ELR (cell line): ENCODE measurements at regions not wholly inside any gene's neighbourhood (a gene's known extent, or its start where the extent isn't known, plus 50 kb on each side); places are given as distances from the start of the nearest gene placed in this dataset.

Source experiments
- DNase-seq: peaks from one replicate; pipeline ENCODE4 v3.0.0-alpha.2; 2015; ENCODE audit warnings: low read depth

- DNase-seq: no peak
These were observed 69.0 kb upstream of the RFXAP start for GRCh38 chr13:36750046-36750445.

- no peak for DNase-seq
These were observed 68.6 kb upstream of the RFXAP start for GRCh38 chr13:36750461-36750860.

DNA sequence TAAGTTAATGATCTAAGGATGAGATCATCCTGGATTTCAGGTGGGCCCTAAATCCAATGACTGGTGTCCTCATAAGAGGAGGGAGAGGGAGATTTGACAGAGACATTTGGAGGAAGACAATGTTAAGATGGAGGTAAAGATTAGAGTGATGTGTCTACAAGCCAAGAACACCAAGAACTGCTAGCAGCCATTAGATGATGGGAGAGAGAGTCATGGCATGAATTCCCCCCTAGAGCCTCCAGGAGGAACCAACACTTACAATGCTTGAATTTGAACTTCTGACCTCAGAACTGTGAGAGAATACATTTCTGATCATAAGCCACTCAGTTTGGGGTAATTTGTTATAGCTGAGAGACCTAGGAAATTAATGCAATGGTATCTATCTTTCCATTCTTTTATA, 68.1 kb upstream of the RFXAP start:
- DNase-seq: no peak

- no peak for DNase-seq
These were observed 66.3 kb upstream of the RFXAP start for GRCh38 chr13:36752673-36753072.

DNA sequence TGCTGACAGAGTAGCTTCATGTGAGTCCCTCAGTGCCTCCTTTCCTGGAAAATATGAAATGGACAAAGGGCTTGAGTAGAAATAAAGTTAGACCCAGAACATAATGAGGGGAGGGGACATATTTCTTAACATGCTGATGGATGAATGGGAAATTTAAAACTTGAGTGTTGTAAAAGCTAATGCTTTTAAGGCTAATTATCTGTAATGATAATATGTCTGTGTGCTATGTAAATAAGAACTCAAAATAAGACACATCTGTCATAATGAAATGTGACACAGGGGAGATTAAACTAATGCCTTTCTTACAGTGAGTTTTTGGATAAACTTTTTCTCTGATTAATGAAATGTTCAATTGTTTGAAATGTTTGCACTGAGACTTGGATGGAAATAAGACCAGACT, 65.8 kb upstream of the RFXAP start:
- DNase-seq: no peak

GRCh38 chr13:36758345-36758744, 60.7 kb upstream of the RFXAP start:
- DNase-seq: no peak

DNA sequence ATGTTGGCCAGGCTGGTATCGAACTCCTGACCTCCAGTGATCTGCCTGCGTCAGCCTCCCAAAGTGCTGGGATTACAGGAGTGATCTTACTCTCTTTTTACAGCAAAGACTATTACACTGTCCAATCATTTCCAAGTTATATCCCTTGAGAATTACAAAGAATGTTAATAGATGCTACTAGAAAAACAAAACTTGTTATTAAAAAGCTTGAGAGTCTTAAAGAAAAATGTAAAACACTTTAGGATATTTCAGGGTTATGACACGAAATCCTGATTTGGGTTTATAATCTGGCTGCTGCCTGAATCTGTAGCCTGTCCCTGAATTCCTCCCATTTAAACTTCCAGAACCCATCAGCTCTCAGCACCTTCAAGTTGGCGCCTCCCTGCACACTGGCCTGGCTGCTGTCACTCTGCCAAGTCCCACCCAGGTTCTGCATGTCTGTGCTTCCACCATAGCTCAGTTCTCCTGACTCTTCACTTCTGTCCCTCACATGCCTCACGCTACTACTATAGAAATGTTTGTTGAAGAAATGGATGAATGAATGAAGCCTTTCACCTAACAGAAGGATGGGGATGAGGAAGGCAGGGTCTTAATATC, 55.8 kb upstream of the RFXAP start:
- DNase-seq: no peak

DNA sequence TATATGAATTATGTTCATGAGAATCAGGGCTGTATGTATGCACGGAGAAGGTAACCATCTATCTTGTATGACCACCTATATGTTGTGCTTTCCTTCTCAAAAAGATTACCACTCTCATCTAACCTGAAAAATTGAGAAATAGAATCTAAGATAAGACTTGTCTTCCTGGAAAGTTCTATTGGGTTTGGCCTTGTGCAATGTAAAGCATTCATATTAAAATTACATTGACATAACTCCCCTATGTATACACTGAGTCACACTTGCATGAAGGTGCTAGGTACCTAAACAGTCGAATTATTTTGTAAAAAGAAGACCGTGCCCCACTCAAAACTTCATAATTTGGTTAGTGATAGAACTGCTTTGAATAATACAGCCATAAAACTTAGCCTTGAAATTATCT, 54.5 kb upstream of the RFXAP start:
- DNase-seq: no peak

DNA sequence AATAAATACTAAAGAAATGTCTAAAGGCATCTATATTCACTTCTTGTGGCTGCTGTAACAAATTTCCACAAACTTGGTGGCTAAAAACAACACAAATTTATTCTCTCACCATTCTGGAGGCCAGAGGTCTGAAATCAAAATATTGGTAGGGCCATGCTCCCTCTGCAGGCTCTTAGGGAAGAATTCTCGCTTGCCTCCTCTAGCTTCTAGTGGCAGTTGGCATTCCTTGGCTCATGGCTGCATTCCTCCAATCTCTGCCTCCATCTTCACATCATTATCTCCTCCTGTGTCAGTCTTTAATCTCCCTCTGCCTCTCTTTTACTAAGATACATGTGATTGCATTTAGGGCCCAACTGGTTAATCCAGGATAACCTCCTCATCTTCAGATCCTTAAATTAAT, 54.1 kb upstream of the RFXAP start:
- peak; percentile 6 for DNase-seq

GRCh38 chr13:36766295-36766694, 52.7 kb upstream of the RFXAP start:
- DNase-seq: peak; percentile 78

DNA sequence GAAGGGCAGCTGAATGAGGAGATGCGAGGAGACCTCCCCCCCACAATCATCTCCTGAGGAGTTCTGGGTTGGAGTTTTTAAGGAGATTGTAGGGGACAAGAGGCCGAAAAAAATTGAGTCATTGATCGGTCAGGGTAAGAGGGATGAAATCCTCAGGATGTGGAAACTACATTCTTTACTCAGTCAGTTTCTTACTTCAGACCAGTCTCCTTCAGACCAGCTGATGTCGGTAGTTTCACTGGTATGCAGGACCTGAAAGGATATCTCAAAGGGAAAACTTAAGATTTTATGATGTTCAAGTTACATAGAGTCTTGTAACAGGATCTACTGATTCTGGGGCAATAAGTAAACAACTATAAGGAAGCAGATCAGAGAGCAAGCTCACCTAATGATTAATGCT, 51.7 kb upstream of the RFXAP start:
- no peak for DNase-seq

DNA sequence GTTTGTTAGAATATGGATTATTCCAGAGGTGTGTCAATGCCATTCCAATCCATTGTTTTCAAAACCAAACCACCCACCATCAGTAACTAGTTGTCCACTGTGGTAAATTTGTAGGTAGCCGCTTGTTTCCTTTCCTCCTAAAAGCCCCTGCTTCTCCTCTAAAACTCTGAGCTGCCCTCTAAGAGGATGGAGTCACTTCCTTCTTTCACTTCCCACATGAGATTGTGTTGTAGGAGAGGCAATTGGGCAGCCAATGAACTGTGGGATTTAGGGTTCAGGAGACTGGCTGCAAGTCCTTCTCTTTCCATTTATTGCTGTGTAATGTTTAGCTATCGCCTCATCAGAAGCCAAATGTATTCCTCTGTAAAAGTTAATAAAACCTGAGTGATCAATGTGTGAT, 49.9 kb upstream of the RFXAP start:
- no peak for DNase-seq
